NB4 (cell line): ENCODE measurements at regions not wholly inside any gene's neighbourhood (a gene's known extent, or its start where the extent isn't known, plus 50 kb on each side); places are given as distances from the start of the nearest gene placed in this dataset.

Experiments
- DNase-seq: peaks from one replicate; pipeline ENCODE4 v3.0.0; 2010; ENCODE audit warnings: low read depth
- H3K4me3 ChIP-seq: one replicate; pipeline ENCODE4 v1.5.1; 2011; ENCODE audit warnings: mild to moderate bottlenecking, low read depth, low read length, moderate library complexity
- CTCF ChIP-seq: IDR thresholded peaks from one replicate; pipeline ENCODE4 v1.5.1; 2012; ENCODE audit warnings: low read depth, low read length
- MYC ChIP-seq: IDR thresholded peaks from 2 replicates; pipeline ENCODE4 v1.6.1; 2011; ENCODE audit warnings: low read depth, low read length
- POLR2A ChIP-seq: IDR thresholded peaks from 2 replicates; pipeline ENCODE4 v1.6.1; 2011; ENCODE audit warnings: mild to moderate bottlenecking; ENCODE audit not compliant: insufficient read length; ENCODE audit errors: extremely low read depth
- TF ChIP-seq, protein P1 (sequence below): IDR thresholded peaks from 2 replicates; pipeline ENCODE4 v1.6.1; 2011; ENCODE audit warnings: low read depth, low read length

DNA sequence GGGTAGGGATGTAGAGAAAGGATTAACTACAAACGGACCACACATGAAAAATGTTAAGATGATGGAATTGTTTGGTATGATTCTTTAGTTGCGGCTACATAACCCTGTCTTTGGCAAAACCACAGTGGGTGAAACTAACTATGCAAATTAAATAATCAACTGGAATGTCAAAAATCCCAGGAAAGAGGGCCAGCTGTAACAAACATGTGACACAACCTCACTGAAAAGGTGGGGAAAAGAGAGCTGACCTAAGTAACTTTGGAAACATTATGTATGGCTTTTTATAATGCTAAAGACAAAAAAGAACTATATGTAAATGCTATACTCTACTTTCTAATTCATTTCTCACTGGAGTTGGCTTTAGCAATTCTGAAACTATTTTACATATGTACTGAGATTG lies 252.0 kb downstream of the MRPS30 start:
- no peak overlapping the region for H3K4me3 ChIP-seq
- DNase-seq = no peak
- TF ChIP-seq, protein P1, sequence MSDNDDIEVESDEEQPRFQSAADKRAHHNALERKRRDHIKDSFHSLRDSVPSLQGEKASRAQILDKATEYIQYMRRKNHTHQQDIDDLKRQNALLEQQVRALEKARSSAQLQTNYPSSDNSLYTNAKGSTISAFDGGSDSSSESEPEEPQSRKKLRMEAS = no peak
- TF ChIP-seq POLR2A (no peak), CTCF (no peak), MYC (no peak)

DNA sequence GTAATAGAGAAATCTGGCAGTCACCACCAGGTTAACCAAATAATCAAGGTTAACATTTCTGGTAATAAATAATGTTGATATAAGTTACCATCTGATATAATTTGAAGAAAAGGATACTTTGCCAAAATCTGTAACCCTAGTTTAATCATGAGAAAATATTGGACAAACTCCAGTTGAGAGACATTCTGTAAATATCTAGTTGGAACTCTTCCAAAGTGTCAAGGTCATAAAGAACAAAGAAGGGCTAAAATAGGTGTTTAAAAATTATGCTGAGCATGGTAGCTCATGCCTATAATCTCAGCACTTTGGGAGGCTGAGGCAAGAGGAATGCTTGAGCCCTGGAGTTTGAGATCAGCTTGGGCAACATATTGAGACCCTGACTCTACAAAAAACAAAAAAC lies 253.3 kb downstream of the MRPS30 start:
- TF ChIP-seq, protein P1 = no peak
- no peak for TF ChIP-seq CTCF
- TF ChIP-seq POLR2A = no peak
- TF ChIP-seq MYC = no peak
- DNase-seq = no peak
- H3K4me3 ChIP-seq = no peak overlapping the region

- no peak overlapping the region for H3K4me3 ChIP-seq
- TF ChIP-seq MYC (no peak), CTCF (no peak), POLR2A (no peak)
- TF ChIP-seq, protein P1 = no peak
- DNase-seq = no peak
Observed at GRCh38 chr5:45081082-45081481, 272.3 kb downstream of the MRPS30 start.

DNA sequence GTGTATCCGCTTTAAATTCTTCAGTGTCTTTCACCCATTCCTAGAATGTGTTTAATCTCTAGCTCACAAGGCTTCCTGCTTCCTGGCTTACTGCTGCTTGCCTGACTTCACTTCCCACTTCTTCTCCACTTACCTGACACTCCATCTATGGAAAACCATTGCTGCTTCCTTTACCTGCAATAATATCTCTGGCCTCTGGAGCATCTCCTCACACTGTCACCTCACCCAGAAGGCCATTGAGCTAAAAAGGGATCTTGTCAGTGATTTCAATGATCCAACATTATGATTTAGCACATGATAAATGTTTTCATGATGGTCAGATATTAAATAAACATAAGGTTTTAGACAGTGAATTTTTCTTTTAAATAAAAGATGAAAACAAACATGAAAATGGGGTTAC lies 281.1 kb downstream of the MRPS30 start:
- TF ChIP-seq, protein P1 = no peak
- no peak for TF ChIP-seq CTCF
- no peak for TF ChIP-seq POLR2A
- no peak for TF ChIP-seq MYC

DNA sequence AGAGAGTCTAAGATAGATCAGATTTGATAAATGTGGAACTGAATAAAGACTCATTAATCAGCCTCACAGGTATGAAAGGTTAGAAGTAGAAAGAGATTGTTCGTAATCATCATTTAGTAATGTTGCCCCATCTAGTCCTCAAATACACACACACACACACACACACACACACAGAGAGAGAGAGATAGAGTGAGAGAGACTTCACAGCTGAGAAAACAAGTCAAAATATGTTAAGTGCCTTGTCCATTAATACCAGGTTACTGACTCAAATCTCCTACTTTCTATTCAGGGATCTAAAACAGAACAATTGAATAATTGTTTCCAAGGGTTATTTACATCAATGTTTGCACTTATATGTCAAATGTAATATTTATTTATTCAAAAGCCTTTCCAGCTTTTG lies 284.6 kb downstream of the MRPS30 start:
- H3K4me3 ChIP-seq = no peak overlapping the region
- no peak for DNase-seq
- TF ChIP-seq CTCF = no peak
- no peak for TF ChIP-seq MYC

More for the DNA sequence above, 281.1 kb downstream of the MRPS30 start:
- DNase-seq = no peak
- H3K4me3 ChIP-seq = no peak overlapping the region

DNA sequence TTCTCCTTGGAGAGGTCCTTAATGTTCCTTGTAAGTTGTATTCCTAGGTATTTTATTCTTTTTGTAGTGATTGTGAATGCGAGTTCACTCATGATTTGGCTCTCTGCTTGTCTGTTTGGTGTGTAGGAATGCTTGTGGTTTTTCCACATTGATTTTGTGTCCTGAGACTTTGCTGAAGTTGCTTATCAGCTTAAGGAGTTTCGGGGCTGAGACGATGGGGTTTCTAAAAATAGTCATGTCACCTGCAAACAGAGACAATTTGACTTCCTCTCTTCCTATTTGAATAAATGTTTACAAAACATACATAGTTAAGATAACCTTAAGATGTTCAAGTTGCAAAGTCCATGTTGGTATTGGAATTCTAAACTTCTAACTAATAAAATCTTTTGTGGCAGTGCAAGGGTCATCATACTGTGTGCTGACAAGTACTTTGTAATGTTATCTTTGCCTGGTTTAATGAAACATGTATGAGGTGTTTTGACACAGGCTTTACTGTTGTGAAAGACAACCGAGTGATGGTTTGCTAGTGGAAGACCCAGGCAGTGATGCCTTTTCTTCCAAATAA lies 286.2 kb downstream of the MRPS30 start:
- no peak overlapping the region for H3K4me3 ChIP-seq
- DNase-seq = no peak
- TF ChIP-seq CTCF (no peak), POLR2A (no peak), MYC (no peak)
